Stimulated activated naive CD8-positive, alpha-beta T cell treated with anti-CD3 and anti-CD28 coated beads, Interleukin-15, Interleukin-2, amounts not matched to agents 100 ng/mL and 50 ng/mL, for 24 hours (primary cell): ENCODE measurements at regions not wholly inside any gene's neighbourhood (a gene's known extent, or its start where the extent isn't known, plus 50 kb on each side); places are given as distances from the start of the nearest gene placed in this dataset.

Source experiments
- H3K27ac Mint-ChIP-seq: one replicate; pipeline ENCODE4 v1.8.0; 2021; ENCODE audit warnings: mild to moderate bottlenecking, mixed read lengths
- H3K27me3 Mint-ChIP-seq: one replicate; pipeline ENCODE4 v1.8.0; 2021; ENCODE audit warnings: mixed read lengths
- H3K36me3 Mint-ChIP-seq: one replicate; pipeline ENCODE4 v1.8.0; 2021; ENCODE audit warnings: low read depth, mixed read lengths
- H3K4me1 Mint-ChIP-seq: one replicate; pipeline ENCODE4 v1.8.0; 2021; ENCODE audit warnings: low read depth, mixed read lengths
- H3K4me3 Mint-ChIP-seq: one replicate; pipeline ENCODE4 v1.8.0; 2021; ENCODE audit warnings: mild to moderate bottlenecking, mixed read lengths
- H3K9me3 Mint-ChIP-seq: one replicate; pipeline ENCODE4 v1.8.0; 2021; ENCODE audit warnings: mixed read lengths

DNA sequence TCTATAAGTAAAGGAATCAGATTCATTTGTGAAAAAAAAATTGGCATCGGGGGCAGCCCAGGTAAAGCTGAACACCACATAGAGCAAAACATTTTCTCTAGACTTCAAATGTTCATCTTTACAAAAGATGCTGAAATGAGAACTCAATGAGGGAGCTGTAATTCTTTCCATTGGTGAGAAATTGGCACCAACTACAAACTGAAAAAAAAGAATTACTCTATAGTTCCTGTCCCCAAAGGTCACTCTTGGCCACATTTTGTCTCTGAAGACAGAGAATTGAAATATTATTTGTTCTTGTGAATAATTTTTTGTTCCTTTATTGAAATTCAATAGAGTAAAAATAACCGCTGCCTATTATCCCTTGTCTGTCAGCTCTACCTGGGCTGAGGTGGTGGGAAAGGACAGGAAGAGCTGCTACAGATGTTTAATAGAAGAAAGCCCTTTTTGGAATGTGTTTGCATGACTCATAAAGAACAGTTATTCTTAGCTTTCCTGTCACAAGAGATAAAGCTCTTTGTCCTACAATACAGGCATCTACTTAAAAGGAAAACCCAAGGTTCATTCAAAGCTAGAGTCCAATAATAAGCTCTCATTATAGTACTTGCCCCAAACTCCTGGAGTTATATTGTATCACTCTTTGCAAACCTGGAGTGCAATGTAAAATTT, 380.1 kb upstream of the KITLG start:
- no peaks in the 10 kb centered on the region for H3K36me3 Mint-ChIP-seq
- H3K27me3 Mint-ChIP-seq: peaks cover 7% of the 10 kb centered on the region
- no peak overlapping the region for H3K4me3 Mint-ChIP-seq
- H3K9me3 Mint-ChIP-seq: no peaks in the 10 kb centered on the region
- H3K27ac Mint-ChIP-seq: no peak overlapping the region
- H3K4me1 Mint-ChIP-seq: no peaks in the 10 kb centered on the region

DNA sequence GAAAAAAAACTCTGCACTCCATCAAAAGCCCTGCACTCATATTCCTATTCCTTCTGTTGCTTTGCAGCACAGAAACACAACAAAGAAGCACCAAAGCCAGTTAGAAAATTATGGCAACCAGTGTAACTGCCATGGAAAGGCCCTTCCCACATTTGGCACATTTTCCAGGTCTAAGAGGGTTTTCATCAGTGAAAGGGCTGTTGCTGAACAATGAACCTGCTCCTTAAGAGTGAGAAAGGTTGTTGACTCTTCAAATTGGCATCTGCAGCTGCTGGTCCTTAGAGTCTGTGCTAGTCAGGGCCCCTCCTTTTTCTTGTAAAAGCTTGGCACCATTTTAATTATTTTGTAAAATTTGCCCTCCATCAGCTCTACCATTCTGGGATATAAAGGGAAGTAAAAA, 378.7 kb upstream of the KITLG start:
- H3K27ac Mint-ChIP-seq: no peak overlapping the region
- H3K36me3 Mint-ChIP-seq: no peaks in the 10 kb centered on the region
- no peaks in the 10 kb centered on the region for H3K4me1 Mint-ChIP-seq
- no peaks in the 10 kb centered on the region for H3K9me3 Mint-ChIP-seq
- no peak overlapping the region for H3K4me3 Mint-ChIP-seq
- H3K27me3 Mint-ChIP-seq: peaks cover 8% of the 10 kb centered on the region

DNA sequence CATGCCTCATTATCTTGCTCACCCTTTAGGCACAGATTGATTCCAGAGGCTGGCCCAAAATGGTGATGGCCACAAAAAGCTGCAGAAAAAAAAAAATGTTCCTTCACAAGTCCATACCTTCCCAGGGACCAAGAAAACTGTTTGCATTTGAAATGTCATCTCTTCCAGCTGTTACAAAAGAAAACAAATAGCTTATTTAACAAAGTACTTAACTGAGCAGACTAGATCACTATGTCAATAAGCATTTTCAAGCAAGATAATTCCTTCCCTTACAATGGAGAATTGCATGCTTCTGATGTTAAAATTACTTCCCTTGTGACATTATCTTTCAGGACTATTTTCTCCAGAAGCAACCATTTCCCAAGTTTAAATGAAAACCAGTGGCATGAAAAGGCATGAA, 377.9 kb upstream of the KITLG start:
- H3K4me1 Mint-ChIP-seq: no peaks in the 10 kb centered on the region
- peaks cover 4% of the 10 kb centered on the region for H3K27me3 Mint-ChIP-seq
- H3K27ac Mint-ChIP-seq: no peak overlapping the region
- no peaks in the 10 kb centered on the region for H3K9me3 Mint-ChIP-seq
- no peaks in the 10 kb centered on the region for H3K36me3 Mint-ChIP-seq
- no peak overlapping the region for H3K4me3 Mint-ChIP-seq

DNA sequence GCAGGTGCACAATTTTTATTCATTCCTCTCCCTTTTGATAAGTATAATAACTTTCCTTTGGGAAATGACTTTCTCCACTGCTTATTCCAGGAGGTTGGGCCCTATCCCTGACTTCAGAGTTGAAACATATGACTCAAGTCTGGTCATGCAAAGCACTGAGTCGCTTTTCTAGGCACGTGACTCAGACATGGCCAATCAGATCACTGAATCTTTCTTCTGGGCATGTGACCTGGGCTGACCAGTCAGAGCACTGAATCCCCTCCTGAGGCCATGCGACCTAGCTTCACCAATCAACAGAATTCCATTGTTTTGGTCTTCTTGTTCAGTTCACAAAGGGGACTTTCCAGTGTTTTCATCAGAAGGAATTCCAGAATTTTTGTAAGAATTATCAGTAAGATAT, 377.1 kb upstream of the KITLG start:
- H3K9me3 Mint-ChIP-seq: no peaks in the 10 kb centered on the region
- peaks cover 3% of the 10 kb centered on the region for H3K27me3 Mint-ChIP-seq
- no peaks in the 10 kb centered on the region for H3K36me3 Mint-ChIP-seq
- H3K27ac Mint-ChIP-seq: no peak overlapping the region
- H3K4me3 Mint-ChIP-seq: no peak overlapping the region
- H3K4me1 Mint-ChIP-seq: no peaks in the 10 kb centered on the region

DNA sequence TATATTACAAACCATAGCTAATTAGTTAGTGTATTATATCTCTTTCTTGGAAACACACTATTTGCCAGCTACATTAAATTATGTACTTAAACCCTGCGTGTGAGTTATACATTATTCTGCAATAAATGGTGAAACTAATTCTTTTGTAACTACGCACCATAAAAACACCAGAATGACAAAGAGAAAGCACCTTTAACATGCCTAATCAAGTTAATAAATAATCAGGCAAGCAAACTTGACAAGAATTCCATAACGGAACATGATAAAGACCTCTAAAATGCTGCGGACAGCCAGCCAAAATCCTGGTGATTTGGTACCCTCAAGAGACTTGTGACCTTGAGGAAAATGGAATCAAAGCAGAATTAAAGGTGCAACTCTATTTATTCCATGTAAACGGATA, 375.3 kb upstream of the KITLG start:
- no peaks in the 10 kb centered on the region for H3K4me1 Mint-ChIP-seq
- no peaks in the 10 kb centered on the region for H3K9me3 Mint-ChIP-seq

DNA sequence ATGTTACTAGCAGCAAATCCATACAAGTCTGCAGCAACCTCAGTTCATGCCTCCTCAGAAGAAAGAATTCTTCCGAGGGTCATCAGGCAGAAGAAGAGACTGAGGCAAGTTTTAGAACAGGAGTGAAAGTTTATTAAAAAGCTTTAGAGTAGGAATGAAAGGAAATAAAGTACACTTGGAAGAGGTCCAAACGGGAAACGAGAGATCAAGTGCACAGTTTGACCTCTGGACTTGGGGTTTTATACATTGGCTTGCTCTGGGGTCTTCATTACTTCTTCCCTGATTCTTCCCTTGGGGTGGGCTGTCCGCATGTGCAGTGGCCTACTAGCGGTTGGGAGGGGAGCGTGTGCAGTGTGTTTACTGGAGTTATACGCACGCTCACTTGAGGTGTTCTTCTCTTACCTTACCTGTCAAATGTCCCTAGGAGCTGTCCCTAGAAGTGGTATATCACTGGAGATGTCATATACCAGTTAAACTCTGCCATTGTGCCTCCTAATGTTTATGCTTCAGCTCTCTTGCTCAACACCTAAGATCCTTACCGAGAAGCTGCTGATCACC, 372.8 kb upstream of the KITLG start:
- no peak overlapping the region for H3K27ac Mint-ChIP-seq
- H3K4me1 Mint-ChIP-seq: no peaks in the 10 kb centered on the region
- no peak overlapping the region for H3K4me3 Mint-ChIP-seq
- no peaks in the 10 kb centered on the region for H3K9me3 Mint-ChIP-seq
- H3K27me3 Mint-ChIP-seq: peaks cover 3% of the 10 kb centered on the region
- no peaks in the 10 kb centered on the region for H3K36me3 Mint-ChIP-seq

More for the DNA sequence above, 375.3 kb upstream of the KITLG start:
- Mint-ChIP-seq H3K27me3 (peaks cover 3% of the 10 kb centered on the region), H3K4me3 (no peak overlapping the region), H3K36me3 (no peaks in the 10 kb centered on the region), H3K27ac (no peak overlapping the region)

DNA sequence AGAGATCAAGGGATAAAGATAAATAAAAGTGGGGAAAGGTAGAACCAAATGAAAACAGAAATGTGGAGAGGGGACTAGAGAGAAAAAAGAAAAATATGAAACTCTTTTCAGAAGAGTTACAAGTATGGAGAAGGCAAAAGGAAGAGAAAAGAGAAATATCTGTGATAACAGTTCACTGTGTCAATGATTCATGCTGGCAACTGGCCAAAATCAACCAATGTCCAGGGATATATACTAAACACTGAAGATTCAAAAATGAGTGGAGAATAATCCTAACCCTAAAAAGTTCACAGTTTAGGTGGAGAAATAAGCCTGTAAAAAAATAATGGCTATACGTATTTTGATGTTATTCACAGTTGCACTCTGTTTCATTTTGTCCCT, 372.3 kb upstream of the KITLG start:
- no peak overlapping the region for H3K4me3 Mint-ChIP-seq
- H3K4me1 Mint-ChIP-seq: no peaks in the 10 kb centered on the region
- peaks cover 5% of the 10 kb centered on the region for H3K27me3 Mint-ChIP-seq
- no peaks in the 10 kb centered on the region for H3K9me3 Mint-ChIP-seq
- H3K27ac Mint-ChIP-seq: no peak overlapping the region
- no peaks in the 10 kb centered on the region for H3K36me3 Mint-ChIP-seq

DNA sequence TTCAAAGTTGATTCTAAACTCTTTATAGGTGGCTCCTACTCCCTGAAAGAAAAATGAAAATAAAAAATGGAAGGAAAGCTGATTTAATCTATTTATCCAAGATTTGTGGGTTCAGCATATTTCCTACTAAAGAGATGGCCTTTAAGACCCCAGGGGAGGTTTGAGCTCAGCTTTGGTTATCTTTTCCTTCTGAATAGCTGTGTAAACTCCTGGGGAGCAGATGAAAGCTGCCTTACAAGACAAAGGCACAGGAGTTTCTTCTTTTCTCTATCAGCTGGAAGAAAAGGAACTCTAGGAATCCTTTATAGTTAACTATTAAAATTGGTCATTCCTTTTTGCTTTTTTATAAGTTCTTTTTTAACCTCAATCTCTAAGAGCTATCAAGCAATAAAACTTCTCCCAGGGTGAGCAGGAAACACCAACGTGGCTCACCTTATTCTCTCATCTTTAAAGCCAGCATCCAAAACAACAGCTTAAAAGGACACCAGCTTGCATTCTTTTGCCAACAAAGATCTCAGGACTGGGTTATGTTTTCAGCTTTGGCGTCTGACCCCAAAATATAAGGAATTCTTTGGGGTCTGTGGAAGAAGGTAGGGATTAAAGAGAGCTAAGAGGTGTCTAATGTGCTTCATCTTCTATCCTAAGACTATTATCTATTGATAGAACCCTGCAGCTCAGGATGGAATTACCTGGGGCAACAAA, 371.7 kb upstream of the KITLG start:
- Mint-ChIP-seq H3K4me3 (no peak overlapping the region), H3K36me3 (no peaks in the 10 kb centered on the region), H3K27ac (no peak overlapping the region), H3K27me3 (peaks cover 7% of the 10 kb centered on the region), H3K4me1 (no peaks in the 10 kb centered on the region), H3K9me3 (no peaks in the 10 kb centered on the region)

DNA sequence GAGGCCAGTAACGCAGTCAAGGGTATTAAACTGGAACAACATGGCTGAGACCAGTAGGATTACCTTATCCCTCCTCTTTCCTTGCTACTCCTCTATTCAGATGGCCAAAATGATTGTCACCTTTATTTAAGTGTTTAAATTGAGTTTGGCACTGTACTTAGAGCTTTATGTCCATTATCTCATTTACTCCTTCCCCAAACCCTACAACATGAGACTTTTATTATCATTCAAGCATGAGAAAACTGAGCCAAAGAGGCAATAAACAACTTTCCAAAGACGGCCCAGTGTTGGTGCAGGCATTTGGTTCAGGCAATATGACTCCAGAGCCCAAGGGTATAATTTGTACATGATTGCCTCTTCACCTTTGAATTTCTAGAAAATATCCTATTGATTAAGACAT, 370.9 kb upstream of the KITLG start:
- Mint-ChIP-seq H3K36me3 (no peaks in the 10 kb centered on the region), H3K27me3 (peaks cover 7% of the 10 kb centered on the region), H3K9me3 (no peaks in the 10 kb centered on the region), H3K27ac (no peak overlapping the region), H3K4me1 (no peaks in the 10 kb centered on the region), H3K4me3 (no peak overlapping the region)

DNA sequence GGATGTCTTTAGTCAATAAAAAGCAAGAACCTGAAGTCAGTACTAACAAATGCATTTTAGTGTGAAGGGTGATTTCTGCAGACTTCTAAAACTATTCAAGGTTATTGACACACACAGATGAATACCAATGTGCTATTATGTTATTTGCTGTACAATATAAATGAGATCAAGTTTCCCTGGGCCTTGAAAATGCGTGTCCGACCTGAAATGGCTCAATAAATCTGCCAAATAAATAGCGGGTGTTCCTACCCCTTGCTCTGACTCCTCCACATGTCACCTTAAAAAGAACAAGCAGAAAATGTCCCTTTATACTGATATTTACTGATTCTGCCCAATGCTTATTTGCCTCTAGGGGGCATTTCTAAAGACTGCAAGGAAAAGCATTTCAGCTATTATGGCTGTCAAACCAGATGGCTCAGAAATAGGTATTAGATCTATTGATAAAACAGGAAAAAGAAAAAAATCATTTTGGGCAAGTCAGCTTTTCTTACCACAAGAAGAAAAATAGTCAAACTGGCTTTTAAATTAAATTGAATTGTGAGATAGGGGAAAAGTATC, 367.3 kb upstream of the KITLG start:
- no peak overlapping the region for H3K27ac Mint-ChIP-seq
- no peaks in the 10 kb centered on the region for H3K9me3 Mint-ChIP-seq
- no peaks in the 10 kb centered on the region for H3K4me1 Mint-ChIP-seq
- no peaks in the 10 kb centered on the region for H3K36me3 Mint-ChIP-seq
- peaks cover 12% of the 10 kb centered on the region for H3K27me3 Mint-ChIP-seq
- H3K4me3 Mint-ChIP-seq: no peak overlapping the region

DNA sequence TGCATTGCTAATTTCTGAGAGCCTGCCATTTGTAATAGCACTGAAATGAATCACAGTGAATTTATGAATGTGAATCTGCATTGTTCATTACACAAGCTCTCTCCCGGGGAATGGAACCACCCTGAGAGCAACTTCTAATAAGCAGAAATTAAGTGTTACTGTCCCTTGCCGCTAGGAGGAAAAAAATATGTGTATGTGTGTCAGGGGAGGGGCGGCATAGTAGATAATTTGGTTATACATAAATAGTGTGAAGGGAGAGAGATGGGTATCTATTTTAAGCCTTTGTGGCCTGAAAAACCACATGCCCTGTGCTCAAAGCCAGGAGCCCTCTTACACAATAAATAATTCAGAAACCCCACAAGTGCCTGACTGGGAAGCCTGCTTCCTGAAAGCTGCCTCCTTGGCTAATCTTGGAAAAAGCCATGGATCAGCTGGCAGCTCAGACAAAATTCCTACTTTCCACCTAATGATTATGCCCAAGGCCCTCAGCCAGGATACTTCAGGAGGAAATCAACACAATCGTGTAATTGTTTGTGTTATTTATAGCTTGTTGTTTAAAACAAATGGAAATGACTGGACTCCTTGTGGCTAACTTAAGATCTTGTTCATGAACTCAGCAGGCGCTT, 366.2 kb upstream of the KITLG start:
- no peaks in the 10 kb centered on the region for H3K9me3 Mint-ChIP-seq
- H3K27ac Mint-ChIP-seq: no peak overlapping the region
- no peaks in the 10 kb centered on the region for H3K36me3 Mint-ChIP-seq
- no peak overlapping the region for H3K4me3 Mint-ChIP-seq
- no peaks in the 10 kb centered on the region for H3K4me1 Mint-ChIP-seq
- peaks cover 12% of the 10 kb centered on the region for H3K27me3 Mint-ChIP-seq

DNA sequence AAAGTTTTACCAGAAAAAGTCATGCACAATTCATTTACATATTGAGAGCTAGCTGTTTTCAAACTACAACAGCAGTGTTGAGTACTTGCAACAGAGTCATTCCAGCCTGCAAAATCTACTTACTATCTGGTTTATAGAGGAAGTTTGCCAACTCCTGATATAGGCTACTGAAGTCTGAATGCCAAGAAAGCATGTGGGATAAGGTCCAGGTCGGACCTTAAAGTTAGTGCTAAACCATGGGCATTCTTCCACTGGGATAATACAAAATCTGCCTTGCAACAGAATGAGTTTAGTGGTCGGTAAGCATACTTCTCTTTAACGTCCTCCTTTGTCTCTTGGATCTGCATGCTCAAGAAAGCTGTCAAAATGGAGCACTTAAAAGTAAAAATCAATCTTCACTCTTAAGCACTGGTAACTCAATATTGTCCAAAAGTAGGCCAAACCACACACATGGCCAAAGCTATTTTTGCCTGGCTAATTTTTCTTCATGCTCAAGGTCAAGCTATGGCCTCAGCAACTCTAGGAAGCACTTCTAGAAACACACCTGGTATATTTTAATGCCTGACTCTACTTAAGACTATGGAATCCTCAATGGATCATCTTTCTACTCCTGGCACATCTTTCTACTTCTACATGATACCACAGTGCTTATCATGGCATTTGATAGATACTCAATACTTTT, 364.9 kb upstream of the KITLG start:
- Mint-ChIP-seq H3K4me3 (no peak overlapping the region), H3K27me3 (peaks cover 12% of the 10 kb centered on the region), H3K9me3 (no peaks in the 10 kb centered on the region), H3K4me1 (no peaks in the 10 kb centered on the region), H3K36me3 (no peaks in the 10 kb centered on the region), H3K27ac (no peak overlapping the region)

DNA sequence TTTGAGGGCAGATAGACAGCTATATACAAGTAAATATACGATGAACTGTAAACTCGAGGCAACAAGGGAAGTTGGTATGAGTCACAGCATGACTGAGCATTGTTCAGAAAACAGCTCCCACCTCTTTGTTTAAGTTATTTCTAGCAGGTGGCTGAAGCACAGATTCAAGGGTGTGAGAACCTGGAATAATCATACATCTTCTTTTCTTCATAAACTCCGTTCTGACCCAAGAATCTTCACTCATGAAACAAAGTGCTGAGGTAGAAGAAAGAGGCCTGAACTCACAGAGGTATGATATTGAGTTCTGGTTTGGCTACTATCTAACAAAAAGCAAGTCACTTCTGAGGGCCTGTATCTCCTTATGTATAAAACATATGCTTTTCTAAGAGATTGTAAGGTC, 364.1 kb upstream of the KITLG start:
- H3K27ac Mint-ChIP-seq: no peak overlapping the region
- H3K36me3 Mint-ChIP-seq: no peaks in the 10 kb centered on the region
- H3K27me3 Mint-ChIP-seq: peaks cover 12% of the 10 kb centered on the region
- no peaks in the 10 kb centered on the region for H3K9me3 Mint-ChIP-seq
- H3K4me1 Mint-ChIP-seq: no peaks in the 10 kb centered on the region
- no peak overlapping the region for H3K4me3 Mint-ChIP-seq

DNA sequence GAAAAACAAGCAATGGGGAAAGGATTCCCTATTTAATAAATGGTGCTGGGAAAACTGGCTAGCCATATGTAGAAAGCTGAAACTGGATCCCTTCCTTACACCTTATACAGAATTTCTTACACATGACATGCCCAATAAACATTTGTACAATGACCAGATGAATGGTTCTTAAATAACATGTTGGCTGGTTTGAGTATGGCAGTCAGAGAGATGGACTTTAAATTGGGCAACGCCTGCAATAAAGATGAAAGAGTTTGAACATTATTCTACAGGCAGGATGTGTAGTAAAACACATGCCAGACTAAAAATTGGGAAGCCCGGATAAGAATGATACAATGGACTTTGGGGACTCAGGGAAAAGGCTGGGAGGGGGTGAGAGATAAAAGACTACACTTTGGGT, 360.6 kb upstream of the KITLG start:
- H3K9me3 Mint-ChIP-seq: no peaks in the 10 kb centered on the region
- peaks cover 7% of the 10 kb centered on the region for H3K27me3 Mint-ChIP-seq
- no peaks in the 10 kb centered on the region for H3K4me1 Mint-ChIP-seq
- H3K27ac Mint-ChIP-seq: no peak overlapping the region
- H3K36me3 Mint-ChIP-seq: no peaks in the 10 kb centered on the region
- no peak overlapping the region for H3K4me3 Mint-ChIP-seq

DNA sequence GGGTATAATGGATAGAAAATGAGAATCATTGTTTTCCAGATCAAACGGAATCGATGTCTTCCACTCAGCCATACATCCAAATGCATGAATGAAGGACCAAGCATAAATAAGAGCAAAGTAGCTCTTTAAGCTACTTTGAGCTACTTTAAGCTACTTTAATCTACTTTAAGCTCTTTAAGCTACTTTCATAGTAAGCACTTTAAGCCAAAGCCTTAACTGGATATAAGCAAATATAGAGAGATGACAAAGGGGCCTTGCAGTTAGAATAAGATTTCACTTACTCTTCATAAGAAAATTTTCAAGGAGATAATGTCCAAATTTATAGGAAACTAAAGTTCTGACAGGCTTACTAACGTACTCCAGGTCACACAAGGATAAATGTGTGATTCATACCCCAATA, 355.6 kb upstream of the KITLG start:
- Mint-ChIP-seq H3K4me3 (no peak overlapping the region), H3K36me3 (no peaks in the 10 kb centered on the region), H3K27me3 (no peaks in the 10 kb centered on the region), H3K9me3 (no peaks in the 10 kb centered on the region), H3K4me1 (no peaks in the 10 kb centered on the region), H3K27ac (no peak overlapping the region)
